GM20000 (cell line): ENCODE measurements at regions not wholly inside any gene's neighbourhood (a gene's known extent, or its start where the extent isn't known, plus 50 kb on each side); places are given as distances from the start of the nearest gene placed in this dataset.

Experiments used
- DNase-seq: peaks from one replicate; pipeline ENCODE4 v3.0.0; 2012; ENCODE audit warnings: low spot score
- CTCF ChIP-seq: IDR thresholded peaks from 2 replicates; pipeline ENCODE4 v1.5.1; 2012; ENCODE audit warnings: mild to moderate bottlenecking, control low read depth; ENCODE audit errors: extremely low read depth, missing control alignments

DNA sequence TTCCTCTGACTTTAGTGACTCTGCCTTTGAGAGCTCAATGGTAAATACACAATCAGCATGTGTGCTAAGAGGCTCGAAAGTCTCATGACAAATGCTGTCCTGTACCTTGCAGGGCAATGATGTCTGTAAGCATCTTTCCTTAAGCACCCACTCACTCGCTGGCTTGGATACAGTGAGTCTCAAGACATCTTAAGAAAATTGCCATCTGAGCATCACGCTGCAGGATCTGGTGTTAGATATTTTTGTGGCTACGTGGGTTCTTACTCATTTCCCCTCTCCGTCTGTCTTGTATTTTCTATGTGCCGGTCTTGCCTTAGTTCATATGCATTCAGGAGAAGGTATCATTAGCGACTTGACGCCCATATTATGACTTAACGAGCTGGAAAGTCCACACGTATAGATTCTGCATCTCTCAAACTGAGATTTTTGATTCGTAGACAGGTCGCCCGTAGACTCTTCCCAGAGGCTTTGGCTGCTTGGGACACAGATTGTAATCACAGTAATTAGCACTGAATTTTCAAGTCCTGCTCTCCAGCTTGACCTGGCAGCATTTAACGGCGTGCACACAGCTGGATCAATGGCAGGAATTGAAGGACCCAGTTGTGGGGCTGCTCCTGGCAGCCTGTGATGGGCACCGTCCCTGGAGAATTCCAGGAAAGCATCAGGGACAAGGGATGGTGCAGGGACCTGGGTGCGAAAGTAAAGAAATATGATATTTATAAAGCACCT, 231.2 kb downstream of the ZIC5 start:
- TF ChIP-seq CTCF = no peak
- DNase-seq = no peak

- no peak for DNase-seq
- TF ChIP-seq CTCF = no peak
These were observed 232.9 kb downstream of the ZIC5 start for GRCh38 chr13:99738626-99739025.

DNA sequence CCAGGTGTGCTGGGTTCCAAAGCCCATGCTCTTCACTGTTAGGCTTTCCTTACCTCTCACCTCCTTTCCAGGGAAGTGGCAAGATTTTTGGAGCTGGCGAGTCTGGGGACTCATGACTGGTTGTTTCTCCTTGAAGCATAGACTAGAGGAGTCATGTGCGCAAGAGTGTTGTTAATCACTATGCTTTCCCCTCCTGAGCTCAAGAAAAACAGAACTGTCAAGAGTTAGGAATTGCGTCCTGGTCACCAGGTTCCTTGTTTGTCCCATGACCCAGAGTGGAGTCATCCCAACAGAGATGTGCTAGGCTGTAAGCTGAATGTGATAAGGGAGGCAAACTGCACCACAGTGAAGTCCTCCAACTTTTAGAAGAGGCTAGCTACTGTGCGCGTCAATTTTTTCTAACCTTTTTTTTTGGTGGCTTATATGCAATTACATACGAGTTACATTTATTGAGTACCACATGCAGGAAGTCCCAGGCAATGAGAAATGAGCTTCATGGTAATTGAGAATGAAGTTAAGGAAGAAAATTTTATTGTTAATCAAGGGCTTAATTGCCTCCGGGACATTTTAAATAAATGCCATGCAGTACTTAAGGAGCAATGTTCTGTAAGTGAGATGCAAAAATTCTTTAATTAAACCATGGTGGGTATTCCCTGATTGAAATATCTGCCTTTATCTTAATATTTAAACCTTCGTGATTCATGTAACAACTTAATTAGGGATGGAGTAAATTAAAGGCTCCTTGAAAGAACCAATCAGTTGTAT, 233.9 kb downstream of the ZIC5 start:
- no peak for TF ChIP-seq CTCF
- DNase-seq = no peak

DNA sequence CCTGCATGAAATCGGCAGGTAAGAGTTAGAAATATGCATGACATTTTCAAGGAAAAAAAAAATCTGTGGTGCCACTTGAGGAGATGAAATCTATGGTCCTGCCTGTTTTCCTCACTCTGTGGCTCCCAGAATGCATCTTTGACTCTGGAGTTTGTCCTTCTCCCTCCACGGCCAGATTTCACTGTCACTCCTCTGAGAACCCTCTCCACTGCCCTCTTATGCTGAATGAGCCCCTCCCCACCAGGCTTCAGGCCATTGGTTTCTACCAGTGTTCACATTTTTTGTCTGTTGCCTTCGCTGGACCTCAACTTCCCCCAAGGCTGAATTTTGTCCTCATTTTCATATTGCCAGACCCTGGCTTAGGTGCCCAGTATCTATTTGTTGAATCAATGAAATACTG, 235.0 kb downstream of the ZIC5 start:
- DNase-seq = no peak
- no peak for TF ChIP-seq CTCF

DNA sequence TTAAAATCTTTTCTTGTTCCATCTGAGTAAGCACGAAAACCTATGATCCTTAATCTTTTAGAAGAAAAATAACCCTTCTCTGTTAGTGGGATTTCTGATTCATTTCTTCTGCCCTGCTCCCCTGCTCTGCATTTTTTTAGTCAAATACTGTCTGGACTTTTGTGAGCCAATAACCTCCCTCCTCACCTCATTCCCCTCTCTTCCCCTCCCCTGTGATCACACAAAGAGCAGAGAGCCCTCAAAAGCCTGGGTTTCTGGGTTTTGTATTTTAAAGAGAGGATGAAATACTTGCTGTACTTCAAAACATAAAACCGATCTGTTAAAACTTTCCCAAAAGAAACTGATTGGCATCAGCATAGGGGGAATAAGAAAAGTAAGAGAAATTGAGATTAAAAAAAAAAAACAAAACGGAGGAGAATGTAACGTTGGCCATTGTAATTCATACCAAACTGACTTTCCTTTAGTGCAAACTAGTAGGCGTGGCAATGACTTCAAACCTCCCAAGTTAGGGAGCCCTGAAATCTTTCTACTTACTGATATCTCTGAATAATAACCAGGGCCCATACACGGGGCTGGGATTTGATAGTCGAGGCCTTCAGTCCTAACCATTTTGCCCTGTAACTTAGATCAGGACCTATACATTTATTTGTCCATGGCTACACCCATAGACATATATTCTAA, 232.9 kb downstream of the TM9SF2 start:
- TF ChIP-seq CTCF = no peak
- no peak for DNase-seq

GRCh38 chr13:99733346-99733745, 232.1 kb downstream of the TM9SF2 start:
- no peak for DNase-seq
- TF ChIP-seq CTCF = no peak

- no peak for DNase-seq
- no peak for TF ChIP-seq CTCF
These were observed 230.5 kb downstream of the TM9SF2 start for GRCh38 chr13:99731747-99732146.
